IPS-NIHi7 (cell line): ENCODE measurements at regions not wholly inside any gene's neighbourhood (a gene's known extent, or its start where the extent isn't known, plus 50 kb on each side); places are given as distances from the start of the nearest gene placed in this dataset.
"Not testable (repeated sequence)": the region's sequence is repeated elsewhere in the genome, so short reads cannot be mapped to it uniquely, and the experiment has no call there.

Experiments used
- DNase-seq: peaks from one replicate; pipeline ENCODE4 v3.0.0; 2012; ENCODE audit warnings: mixed read lengths; ENCODE audit errors: extremely low spot score

- DNase-seq = no peak
Measured at GRCh38 chr5:145110181-145110580, 725.0 kb downstream of the PRELID2 start.

- no peak for DNase-seq
Measured at GRCh38 chr5:145105384-145105783, 729.8 kb downstream of the PRELID2 start.

GRCh38 chr5:145104106-145104505 is 731.0 kb downstream of the PRELID2 start:
- DNase-seq = no peak

GRCh38 chr5:145101246-145101645 is 733.9 kb downstream of the PRELID2 start:
- DNase-seq = peak; percentile 35

GRCh38 chr5:145090115-145090514 is 745.0 kb downstream of the PRELID2 start:
- no peak for DNase-seq

- no peak for DNase-seq
Measured at GRCh38 chr5:145084834-145085233, 750.3 kb downstream of the PRELID2 start.

- DNase-seq = no peak
Measured at GRCh38 chr5:145077028-145077427, 758.1 kb downstream of the PRELID2 start.

- DNase-seq = no peak
Measured at GRCh38 chr5:145076040-145076439, 759.1 kb downstream of the PRELID2 start.

GRCh38 chr5:145072889-145073288 is 762.3 kb downstream of the PRELID2 start:
- DNase-seq = no peak

- DNase-seq = no peak
Measured at GRCh38 chr5:145068721-145069120, 766.4 kb downstream of the PRELID2 start.

GRCh38 chr5:145062280-145063062 is 772.7 kb downstream of the PRELID2 start:
- no peak for DNase-seq

GRCh38 chr5:145056800-145057199 is 778.3 kb downstream of the PRELID2 start:
- no peak for DNase-seq

GRCh38 chr5:145050181-145050580 is 785.0 kb downstream of the PRELID2 start:
- no peak for DNase-seq

- no peak for DNase-seq
Measured at GRCh38 chr5:145044970-145045369, 790.2 kb downstream of the PRELID2 start.

GRCh38 chr5:145028626-145029025 is 806.5 kb downstream of the PRELID2 start:
- no peak for DNase-seq

GRCh38 chr5:145027286-145027685 is 807.9 kb downstream of the PRELID2 start:
- DNase-seq = no peak

GRCh38 chr5:145025775-145026174 is 809.4 kb downstream of the PRELID2 start:
- no peak for DNase-seq

- no peak for DNase-seq
Measured at GRCh38 chr5:145015146-145015545, 820.0 kb downstream of the PRELID2 start.

- DNase-seq = no peak
Measured at GRCh38 chr5:145014109-145014508, 821.0 kb downstream of the PRELID2 start.

- DNase-seq = no peak
Measured at GRCh38 chr5:145010834-145011233, 824.3 kb downstream of the PRELID2 start.

- DNase-seq = no peak
Measured at GRCh38 chr5:145008876-145009530, 826.1 kb downstream of the PRELID2 start.

GRCh38 chr5:144994356-144994755 is 823.7 kb downstream of the KCTD16 start:
- not testable (repeated sequence) for DNase-seq

GRCh38 chr5:144983101-144983500 is 812.4 kb downstream of the KCTD16 start:
- DNase-seq = no peak
